GM20431 (cell line): ENCODE measurements at regions not wholly inside any gene's neighbourhood (a gene's known extent, or its start where the extent isn't known, plus 50 kb on each side); places are given as distances from the start of the nearest gene placed in this dataset.
"Not testable (repeated sequence)": the region's sequence is repeated elsewhere in the genome, so short reads cannot be mapped to it uniquely, and the experiment has no call there.

ENCODE experiments used
- in situ Hi-C: fragments of 300-500 bp; cut with MseI, MboI; formaldehyde crosslinking; loops from one replicate; pipeline ENCODE4 v1.15.0; 2020; ENCODE audit warnings: low sequenced_read_pairs; ENCODE audit not compliant: unreplicated experiment

GRCh38 chr13:74289107-74289506, 154.9 kb upstream of the KLF12 start:
- in situ Hi-C loops = loop anchor here (25.0 kb wide), 1 partner anchor 452 kb away; no protein-coding TSS in a partner anchor

DNA sequence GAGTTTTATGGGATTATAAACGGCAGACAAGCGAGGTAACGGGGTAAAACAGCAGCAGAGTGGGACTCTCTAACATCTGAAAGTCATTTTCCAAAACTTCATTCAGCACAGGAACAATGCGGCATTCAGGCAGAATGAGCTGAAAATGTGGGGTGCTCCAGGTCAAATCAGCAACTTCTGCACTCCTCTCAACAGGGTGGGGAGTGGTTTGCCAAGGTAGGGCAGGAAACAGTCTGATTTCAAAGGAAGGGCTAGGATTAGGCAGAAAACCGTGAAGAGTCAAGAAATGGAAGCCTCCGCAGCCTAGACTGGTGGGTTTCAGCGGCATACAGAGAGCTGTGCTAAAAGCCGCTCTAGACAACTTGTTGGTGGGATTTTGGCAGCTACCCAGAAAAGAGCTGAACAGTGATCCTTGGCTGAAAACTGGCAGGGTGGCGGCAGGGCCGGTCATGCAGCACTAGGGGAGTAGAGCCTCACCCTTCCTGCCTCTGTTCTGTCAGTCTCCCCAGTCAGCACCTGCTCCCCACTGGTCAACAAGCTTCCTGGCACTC, 154.2 kb upstream of the KLF12 start:
- in situ Hi-C loops = loop anchor here (25.0 kb wide), 1 partner anchor 451 kb away; no protein-coding TSS in a partner anchor

GRCh38 chr13:74287724-74288169, 153.5 kb upstream of the KLF12 start:
- in situ Hi-C loops = loop anchor here (25.0 kb wide), 1 partner anchor 450 kb away; no protein-coding TSS in a partner anchor

DNA sequence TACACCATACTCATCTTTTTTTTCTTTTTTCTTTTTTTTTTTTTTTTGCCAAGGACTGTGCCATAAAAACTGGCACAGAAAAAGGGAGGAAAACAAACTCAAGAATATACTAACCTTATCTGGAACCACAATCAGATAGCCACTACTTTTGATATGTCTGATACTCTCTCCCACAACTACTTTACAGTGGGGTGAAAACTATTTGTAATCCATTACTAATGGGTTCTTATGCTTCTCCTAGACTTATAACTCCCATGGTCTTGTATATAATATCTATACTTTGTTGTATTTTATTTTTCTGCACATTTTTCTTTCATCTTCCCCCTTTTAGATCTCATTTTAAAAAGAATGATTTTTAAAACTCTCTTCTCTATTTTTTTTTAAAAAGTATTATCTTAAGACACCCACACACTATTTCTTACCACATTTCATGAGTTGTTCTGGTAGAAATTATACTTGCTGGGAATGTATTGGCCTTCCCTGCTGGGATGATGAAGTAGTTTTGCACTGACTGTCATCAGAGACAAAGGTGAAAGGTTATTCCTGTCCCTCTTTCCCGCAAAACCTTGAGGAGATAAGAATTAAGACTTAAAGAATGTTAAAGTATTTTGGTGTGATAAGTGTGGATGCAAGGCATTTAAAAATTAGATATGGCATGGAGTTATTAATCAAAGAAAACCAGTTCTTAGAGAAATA, 146.7 kb upstream of the KLF12 start:
- in situ Hi-C loops = loop anchor here (25.0 kb wide), 1 partner anchor 444 kb away; no protein-coding TSS in a partner anchor

DNA sequence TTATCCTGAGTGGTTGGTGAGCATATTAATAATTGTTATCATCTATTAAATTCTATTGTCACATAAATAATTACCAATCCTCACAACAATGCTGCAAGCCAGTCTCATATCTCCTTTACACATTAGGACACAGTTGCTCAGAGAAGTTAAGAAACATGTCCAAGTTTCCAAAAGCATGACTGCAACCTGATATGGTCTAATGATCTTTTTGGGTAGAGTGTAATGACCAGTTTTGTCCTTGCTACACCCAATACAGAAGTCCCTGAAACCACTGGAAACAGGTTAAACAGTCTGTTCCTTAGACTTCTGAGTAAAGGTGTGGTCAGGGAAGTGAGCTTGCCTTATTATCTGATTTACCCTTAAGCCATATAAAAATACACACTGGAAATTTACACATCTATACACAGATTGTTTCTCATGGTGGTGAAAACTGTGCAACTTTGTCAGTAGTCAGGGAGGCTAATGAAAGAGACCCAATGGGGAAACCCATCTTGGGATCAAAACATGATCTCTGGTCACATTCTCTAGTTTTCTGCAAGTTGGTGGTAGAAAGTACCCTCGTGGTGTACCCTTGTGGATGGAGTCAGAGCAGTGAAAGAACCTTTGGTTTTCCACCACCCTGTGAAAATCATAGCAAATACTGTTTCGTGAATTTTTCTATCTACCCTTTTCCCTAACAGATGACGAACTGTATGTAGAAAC, 146.0 kb upstream of the KLF12 start:
- in situ Hi-C loops = loop anchor here (25.0 kb wide), 1 partner anchor 443 kb away; no protein-coding TSS in a partner anchor

DNA sequence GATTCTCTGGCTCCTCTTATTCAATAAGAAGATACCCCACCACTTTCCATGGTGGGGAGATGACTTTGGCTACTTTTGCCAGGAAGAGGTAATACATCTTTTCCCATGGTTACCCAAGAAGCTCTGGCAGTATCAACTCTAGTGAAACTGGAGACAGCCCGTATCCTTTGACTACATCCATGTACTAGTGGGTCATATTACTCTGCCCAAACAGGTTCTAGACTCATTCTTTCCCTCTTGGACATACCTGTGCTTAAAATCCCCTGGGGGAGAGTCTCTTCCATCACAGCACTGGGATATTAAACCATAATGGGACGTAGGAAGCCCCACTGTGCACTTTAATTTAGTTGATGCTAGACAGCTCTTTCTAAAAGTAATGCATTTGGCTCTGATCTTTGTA, 144.7 kb upstream of the KLF12 start:
- in situ Hi-C loops = loop anchor here (25.0 kb wide), 1 partner anchor 442 kb away; no protein-coding TSS in a partner anchor

- in situ Hi-C loops = loop anchor here (25.0 kb wide), 1 partner anchor 438 kb away; no protein-coding TSS in a partner anchor
Observed at GRCh38 chr13:74274916-74275315, 140.7 kb upstream of the KLF12 start.

- in situ Hi-C loops = no loop called here
Observed at GRCh38 chr13:74273581-74273980, 139.4 kb upstream of the KLF12 start.

- in situ Hi-C loops = no loop called here
Observed at GRCh38 chr13:74272826-74273225, 138.6 kb upstream of the KLF12 start.

DNA sequence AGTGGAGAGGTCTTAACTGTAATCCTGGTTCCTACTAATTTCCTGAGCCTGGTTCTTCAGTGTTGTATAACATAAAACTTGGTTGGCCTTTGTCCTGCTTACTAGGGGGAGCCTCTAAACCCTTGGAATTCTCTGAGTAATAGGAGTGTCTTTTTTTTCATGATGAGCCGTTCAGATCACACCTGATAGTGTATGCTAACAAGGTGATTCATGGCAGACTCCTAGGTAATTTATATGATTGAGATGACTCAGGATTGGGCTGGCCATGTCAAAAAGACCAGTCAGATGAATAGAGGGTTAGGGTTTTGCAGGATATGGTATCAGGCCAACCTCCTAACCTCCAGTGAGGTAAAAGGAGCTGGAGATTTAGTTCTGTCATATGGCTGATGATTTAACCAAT, 135.8 kb upstream of the KLF12 start:
- in situ Hi-C loops = no loop called here

DNA sequence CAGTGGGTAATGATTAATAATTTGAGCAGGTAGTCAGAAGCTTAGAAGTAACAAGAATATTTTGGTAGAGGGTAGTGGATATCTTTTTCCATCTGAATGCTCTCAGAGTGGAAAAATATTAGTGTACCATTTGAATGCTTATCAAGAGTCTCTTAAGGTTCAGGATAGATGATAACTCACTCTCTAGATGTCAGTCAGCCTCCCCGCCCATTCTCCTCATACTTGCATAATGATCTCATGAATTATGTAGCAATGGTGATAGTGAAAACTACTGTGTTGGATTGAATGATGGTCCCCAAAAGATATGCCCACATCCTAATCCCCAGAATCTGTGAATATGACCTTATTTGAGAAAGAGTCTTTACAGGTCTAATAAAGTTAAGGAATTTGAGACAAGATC, 132.7 kb upstream of the KLF12 start:
- in situ Hi-C loops = no loop called here

DNA sequence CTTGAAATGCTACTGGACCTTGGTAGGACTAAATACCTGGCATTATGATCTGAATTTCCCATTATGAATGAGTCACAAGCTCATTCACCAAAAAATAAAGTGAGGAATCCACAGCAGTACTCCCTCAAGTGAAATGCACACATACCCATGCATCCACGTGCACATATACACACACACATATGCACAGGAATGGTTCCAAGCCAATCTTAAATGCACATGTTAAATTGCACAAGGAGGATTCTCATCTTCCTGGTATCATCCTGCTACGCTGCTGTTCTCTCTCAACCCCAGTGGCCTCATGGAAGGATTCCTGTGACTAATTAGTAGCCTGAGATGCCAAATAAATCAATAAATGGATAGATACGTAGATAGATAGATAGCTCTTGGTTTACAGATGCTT, 132.1 kb upstream of the KLF12 start:
- in situ Hi-C loops = no loop called here

DNA sequence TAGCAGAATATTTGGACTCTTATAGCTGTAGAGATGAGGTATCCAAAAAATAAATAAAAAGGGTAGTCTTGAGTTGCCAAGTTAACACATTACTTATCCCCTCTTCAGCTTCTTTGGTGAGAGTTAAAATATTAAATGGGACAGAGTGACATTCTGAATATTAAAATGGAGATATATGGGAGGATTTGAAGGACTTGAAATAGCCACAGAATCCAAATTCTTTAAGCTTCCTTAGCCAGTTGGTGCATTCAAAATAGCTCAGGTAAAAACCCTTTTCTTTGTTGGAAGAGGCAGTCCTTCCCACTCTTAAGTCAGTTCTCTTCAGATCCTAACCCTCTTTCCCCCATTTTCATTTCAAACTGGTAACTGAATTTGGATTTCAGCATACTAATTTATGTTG, 130.1 kb upstream of the KLF12 start:
- in situ Hi-C loops = no loop called here

- in situ Hi-C loops = not testable (repeated sequence)
Observed at GRCh38 chr13:74260420-74260819, 126.2 kb upstream of the KLF12 start.

- in situ Hi-C loops = no loop called here
Observed at GRCh38 chr13:74259641-74260040, 125.4 kb upstream of the KLF12 start.

DNA sequence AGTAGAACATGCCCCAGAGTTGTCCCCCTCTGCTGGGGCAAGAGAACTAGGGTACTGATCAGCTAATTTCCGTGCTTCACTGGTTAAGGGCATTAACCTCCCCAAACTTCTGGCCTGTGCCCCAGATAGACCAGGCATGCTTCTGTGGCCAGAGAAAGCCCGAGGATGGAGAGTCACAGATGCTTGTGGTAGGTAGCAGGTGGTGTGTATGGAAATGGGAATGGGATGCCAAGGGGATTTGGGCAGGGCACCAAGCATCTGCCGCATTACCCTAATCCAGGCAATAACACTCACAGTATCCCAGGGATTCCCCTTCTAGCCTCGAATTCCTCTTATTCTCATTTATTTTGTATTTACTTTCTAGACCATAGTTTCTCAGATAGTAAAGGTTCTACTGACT, 124.8 kb upstream of the KLF12 start:
- in situ Hi-C loops = no loop called here

GRCh38 chr13:74256969-74257368, 122.8 kb upstream of the KLF12 start:
- in situ Hi-C loops = no loop called here

GRCh38 chr13:74253161-74253560, 119.0 kb upstream of the KLF12 start:
- in situ Hi-C loops = no loop called here

GRCh38 chr13:74251778-74252519, 117.7 kb upstream of the KLF12 start:
- in situ Hi-C loops = no loop called here

GRCh38 chr13:74250738-74251190, 116.6 kb upstream of the KLF12 start:
- in situ Hi-C loops = no loop called here
